HG03354 (cell line): ENCODE measurements at regions not wholly inside any gene's neighbourhood (a gene's known extent, or its start where the extent isn't known, plus 50 kb on each side); places are given as distances from the start of the nearest gene placed in this dataset.
A peak's percentile ranks its signal among the peaks of the same experiment; 100 is the strongest.

Experiments used
- ATAC-seq: cut with Tn5 transposase; IDR thresholded peaks from one replicate; pipeline ENCODE4 v1.9.1; 2021; ENCODE audit warnings: mild to moderate bottlenecking; ENCODE audit not compliant: unreplicated experiment, poor library complexity, severe bottlenecking

DNA sequence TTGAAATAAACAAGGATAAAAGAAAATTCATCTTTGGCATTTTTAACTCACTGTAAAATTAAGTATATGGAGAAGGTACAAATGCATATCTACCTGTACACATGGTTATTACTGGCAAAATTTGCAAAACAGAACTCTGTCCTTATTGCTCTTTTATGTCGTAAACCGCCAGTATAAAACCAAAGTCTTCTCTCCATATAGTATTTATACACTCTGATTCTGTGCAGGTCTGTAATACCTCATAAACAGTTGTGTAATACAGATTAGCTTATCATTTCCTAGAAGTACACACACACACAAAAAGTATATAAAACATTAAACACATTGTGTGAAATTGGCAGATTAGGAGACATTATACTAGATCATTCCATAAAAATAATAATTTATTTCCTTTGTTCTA lies 406.6 kb upstream of the ANO3 start:
- ATAC-seq = no peak

DNA sequence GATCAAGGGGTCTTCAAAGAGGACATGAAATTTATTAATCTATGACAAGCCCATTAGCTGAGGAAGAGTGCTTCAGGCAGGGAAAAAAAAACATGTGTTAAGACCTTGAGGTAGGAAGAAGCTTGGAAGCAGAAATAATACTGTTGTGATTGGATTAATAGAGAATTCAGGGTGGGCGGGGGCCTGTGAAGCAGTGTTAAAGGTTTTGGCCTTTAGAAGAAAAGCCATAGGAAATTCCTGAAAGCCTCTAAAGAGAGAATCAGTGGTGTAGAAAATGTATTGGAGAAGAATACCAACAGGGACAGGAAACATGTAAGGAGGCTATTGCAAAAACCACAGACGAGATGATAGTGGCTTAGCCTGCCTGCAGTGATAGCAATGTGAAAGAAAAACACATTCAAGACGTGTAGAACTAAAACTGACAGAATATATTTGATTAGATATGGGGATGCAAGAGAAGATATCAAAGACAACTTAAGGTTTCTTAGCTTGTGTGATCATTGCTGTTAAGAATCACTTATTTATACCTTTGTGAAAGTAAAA lies 404.4 kb upstream of the ANO3 start:
- ATAC-seq = no peak

DNA sequence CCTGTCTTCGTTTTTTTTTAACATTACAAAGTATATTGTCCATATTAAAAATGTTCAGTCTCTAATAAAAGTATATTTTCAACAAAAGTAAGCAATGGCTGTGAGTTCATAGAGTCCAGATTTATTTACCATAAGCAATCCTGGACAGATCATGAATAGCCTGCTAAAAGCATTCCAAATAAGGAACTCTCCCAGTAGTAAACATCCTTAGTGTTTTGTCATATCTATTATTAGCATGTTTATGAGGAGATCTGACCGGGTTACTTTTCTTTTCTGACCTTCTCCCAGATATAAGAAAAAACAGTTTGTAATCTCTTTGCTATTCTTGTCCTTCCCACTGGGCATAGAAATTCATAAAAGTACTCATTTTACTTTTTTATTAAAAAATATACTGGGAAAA lies 403.9 kb upstream of the ANO3 start:
- ATAC-seq = no peak

DNA sequence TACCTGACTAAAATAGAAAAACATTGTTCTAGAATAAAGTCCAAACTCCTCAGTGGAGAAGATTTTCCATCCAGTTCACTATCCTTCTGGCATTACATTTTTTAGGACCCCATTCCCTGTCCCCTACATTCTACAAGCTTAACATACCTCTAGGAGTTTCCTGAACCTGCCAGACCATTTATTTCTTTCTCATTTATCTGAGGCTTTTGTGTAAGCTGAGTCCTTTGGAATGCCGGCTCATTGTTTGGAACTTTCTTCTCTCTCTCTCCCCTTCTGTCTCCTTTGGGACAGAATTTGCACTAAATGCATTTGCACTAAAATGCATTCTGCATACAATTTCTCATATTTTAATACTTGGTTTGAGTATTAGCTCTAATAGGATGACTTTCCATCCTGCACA lies 393.0 kb upstream of the ANO3 start:
- ATAC-seq = no peak

DNA sequence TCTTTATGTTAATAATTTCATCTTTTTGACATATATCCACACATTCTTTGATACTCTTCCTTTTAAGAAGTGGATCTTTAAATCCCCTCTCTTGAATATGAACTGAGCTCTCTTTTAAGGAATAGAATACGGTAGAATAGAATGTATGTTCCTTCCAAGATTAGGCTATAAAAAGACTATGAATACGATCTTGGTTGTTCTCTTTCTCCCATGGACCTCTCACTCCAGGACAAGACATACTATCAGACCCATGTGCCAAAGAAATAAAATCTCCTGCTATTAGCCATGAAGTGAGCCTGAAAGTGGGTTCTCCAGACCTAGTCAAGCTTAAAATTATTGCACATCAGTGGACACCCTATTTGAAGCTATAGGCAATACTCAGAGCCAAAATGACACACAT lies 392.2 kb upstream of the ANO3 start:
- ATAC-seq = no peak

DNA sequence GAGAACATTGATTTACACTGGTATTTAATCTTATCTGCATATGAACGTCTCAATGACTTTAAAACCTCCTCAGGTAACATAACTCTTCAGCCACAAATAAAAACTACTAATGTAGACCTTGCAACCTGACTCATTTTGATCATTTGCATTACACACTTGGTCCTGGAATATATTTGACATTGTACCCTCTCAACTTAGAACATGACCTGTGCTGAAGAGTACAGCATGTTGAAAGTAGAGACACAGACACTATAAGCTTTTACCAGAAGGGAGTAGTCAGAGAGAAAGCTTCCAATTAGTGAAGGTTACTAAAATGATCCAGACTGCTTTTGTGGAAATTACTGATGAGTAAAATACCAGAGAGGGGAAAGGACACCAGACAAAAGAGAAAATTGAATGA lies 390.6 kb upstream of the ANO3 start:
- ATAC-seq = no peak

DNA sequence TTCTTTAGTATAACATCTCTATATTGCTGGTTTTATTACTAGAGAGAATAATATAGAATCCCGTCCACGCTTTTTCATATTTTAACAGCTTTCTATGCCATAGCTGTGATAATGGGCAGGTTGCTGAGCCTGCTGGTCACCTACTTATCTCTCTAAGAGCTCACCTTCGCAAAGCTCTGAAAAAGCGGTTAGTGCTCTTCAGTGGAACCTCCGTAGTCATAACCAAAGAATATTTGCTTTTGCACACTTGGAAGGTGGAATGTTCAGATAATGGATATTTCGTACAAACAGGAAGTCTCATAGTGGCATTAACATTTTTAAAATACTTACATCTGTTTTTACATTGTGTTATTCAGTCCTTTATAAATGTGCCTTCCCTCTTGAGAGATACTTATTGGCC lies 388.9 kb upstream of the ANO3 start:
- no peak for ATAC-seq

DNA sequence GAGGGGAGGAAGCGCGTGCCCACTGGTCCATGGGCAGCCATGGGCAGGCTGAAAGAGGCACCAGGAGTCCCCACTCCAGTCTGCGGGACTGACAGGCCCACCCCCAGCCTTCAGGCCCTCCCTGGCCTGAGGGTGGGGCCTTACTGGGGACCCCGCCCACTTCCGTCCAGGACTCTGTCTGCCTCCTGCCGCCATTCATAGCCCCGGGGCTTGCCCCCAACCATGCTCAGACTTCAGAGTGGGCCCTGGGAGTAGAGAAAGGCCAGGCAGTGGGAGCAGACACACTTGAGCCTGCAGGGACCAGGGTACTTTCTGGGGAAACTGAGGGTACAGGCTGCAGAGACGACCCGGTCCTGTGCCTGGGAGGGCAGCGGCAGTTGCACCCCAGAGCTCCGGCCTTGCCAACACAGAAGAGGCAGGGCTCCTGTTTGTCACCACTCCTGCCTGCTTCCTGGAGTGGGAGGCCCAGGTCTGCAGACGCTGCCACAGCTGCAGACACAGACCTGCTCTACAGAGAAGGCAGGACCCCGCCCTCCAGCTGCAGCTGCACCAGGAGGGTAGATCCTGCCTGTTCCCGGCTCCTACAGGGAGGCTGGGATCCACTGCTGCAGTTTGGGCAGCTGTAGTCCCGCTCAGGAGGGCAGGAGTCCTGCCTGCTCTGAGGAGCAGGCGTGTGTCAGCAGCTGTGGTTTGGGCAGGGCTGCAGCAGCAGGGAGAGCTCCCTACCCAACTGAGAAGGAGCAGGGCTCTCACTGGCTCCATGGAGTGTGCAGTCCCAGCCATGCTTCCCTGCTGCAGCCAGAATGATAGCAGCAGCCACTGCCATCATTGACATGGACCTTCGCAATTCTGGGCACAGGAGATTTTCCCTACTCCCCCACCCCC lies 387.9 kb upstream of the ANO3 start:
- ATAC-seq = no peak

DNA sequence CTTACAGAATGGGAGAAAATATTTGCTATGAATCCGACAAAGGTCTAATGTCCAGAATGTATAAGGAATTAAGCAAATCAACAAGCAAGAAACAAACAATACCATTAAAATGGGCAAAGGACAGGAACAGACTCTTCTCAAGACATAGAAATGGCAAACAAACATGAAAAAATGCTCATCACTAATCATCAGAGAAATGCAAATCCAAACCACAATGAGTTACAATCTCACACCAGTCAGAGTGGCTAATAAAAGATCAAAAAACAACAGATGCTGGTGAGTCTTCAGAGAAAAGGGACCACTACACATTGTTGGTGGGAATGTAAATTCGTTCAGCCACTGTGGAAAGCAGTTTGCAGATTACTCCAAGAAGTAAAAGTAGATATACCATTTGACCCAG lies 382.0 kb upstream of the ANO3 start:
- peak; percentile 50 for ATAC-seq

DNA sequence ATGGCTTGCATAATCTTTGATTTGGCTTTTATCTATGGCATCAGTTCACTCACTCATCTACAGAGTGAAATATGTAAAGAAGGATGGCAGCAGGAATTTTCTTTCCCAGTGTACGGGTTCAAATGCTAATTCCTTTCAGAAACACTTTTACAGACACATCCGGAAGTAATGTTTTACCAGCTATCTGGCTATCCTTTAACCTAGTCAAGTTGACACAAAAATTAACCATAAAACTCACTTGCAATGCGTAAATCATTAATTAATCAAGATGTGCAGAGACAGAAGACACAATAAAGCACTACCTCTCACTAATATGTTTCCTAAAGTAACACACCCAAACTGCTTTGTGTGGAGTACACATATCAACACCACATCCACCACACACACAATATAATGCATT lies 378.9 kb upstream of the ANO3 start:
- no peak for ATAC-seq

DNA sequence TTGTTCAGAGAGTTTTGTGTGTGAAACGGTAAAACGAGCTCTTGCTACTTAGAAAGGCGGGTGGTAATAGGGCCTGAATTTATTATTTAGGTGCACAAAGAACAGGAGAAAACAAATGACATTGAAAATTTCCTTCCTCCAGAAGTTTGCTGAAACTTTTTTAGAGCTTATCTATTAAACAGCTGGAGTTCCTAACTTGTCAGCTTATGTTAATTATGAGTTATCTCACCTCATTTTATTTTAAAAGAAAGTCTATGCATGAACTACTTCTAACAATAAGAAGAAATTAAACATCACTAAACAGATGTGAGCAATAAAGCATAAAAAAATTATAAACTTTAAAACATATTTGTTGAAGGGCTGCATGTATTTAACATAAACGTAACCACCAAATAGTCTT lies 373.9 kb upstream of the ANO3 start:
- ATAC-seq = no peak

DNA sequence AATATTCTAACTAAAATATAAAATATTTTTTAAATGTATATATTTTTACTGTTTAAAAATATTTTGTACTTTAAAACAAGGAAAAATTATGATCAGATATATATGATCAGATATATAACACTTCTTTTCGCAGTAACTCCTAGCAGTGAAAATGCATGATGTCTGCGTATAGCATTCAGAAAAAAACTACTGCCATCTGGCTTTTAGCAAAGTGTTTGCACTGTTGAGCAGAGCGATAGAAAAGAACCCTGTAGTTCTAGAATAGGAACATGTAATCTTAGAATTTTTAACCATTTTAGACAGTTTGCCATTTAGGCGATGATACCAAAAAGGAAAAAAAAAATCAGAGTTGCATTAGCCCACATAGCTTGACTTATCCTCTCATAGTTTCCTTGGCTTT lies 370.4 kb upstream of the ANO3 start:
- ATAC-seq = no peak

DNA sequence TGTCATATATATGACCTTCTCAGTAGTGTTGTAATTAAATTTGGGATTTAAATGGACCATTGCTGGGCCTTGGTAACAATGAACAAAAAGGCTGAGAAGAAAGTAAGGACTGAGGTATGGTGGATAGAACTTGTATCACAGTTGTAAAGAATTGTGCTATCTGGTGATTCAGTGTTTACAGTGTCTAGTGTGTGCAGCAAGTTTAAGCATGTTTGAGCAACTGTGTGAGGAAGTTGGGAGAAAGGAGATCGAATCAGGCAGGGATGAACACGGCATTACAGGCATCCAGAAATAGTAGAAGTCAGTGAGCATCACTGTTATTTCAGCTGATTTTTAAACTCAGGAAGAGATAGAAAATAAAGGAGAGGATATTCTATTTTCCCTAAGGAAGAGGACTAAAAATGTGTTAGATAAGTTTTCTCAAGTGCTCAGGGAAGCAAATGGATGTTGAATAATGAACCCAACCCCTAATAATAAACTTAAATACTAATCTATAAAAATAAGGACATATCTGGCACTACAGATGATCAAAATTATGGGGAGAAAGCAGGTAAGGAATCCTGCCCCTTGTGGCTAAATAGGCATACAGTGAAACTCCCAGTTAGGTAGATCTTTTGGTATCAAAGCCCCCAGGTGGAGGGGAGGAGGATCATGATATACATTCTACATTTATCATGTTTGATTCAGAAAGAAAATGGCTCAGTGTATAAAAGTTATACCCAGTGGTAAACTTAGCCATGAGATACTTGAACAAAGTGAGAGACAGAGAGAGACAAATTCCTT lies 361.0 kb upstream of the ANO3 start:
- peak; percentile 58 for ATAC-seq

DNA sequence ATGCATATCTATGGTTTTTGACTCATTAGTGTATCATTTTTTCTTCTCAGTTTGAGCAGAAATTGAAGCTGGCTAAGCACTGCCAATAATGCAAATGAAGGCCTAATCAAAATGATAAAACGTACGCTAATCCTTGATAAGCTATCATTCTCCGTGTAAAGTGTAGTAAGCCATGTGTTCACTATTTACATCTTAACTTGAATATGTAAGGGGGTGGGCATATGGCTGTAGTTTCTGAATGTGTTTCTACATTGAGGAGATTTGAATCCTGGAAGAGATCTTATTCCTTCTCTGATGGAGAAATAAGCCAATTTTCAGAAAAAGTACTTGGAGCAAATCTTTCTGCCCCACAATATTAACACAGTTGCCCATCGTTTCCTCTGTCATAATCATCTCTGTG lies 351.8 kb upstream of the ANO3 start:
- no peak for ATAC-seq

DNA sequence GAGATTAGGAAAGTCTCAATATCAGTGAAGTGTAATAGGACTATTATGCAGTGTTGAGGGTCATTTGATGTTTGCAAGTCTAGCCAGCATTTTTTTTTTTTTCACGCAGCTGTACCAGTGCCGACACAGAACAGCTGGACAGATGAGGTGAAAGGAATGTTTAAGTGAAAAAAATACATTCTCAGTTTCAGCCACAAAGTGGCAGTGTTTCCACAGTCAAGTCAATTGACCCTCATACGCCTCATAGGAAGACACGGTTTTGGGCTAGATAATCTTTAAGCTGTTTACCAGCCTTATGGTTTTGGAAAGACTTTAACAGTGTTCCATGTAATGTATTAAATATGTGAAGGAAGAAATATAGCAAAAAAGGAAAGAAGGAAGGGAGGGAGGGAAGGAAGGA lies 349.9 kb upstream of the ANO3 start:
- ATAC-seq = peak; percentile 98

DNA sequence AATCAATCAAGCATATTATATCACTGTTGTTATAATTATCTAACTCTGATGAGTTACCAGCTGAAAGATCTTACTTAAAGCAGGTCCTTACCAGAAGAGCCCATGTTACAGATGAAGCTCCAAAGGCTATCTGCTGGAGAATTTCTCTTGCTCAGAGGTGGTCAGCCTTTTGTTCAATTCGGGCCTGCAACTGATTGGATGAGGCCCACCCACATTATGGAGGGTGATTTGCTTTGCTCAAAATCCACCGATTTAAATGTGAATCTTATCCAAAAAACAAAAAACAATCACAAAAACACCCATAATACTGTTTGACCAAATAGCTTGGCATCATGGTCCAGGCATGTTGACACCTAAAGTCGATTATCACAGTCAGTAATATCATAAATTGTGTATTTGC lies 348.6 kb upstream of the ANO3 start:
- no peak for ATAC-seq

DNA sequence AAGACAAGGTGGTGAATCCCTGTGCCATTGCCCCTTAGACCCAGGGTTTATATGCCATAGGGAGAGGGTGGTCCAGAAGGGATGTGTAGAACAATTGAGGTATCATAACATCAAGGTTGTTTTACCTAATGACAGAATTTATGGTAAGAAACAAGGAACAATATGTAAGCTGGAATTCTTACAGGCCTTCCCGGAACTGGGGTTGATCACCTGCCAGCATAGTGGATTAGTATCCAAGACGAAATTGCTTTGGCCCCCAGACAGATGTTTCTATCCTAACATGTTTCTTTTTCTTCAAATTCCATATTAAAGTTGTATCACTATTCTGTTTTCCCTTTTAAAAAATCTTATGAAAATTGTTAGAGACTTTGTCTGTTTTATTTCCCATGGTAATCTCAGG lies 343.8 kb upstream of the ANO3 start:
- no peak for ATAC-seq

DNA sequence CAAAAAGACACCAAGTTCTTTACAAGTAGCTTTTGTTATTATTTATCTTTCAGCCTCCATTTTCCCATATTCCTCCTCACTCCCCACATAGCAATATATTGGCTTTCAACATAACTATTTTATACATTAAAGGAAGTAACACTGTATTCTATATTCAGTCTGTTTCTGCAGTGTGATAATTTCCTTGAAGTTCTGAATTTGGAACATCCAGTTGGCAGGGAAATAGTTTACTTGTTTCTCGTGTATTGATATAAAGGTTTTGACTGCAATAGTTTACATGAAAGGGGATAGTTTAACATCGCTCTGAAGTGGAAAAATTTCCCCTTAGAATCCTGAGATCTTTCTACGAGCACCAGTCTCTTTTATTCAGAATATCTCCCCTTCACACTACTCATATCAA lies 341.5 kb upstream of the ANO3 start:
- no peak for ATAC-seq

DNA sequence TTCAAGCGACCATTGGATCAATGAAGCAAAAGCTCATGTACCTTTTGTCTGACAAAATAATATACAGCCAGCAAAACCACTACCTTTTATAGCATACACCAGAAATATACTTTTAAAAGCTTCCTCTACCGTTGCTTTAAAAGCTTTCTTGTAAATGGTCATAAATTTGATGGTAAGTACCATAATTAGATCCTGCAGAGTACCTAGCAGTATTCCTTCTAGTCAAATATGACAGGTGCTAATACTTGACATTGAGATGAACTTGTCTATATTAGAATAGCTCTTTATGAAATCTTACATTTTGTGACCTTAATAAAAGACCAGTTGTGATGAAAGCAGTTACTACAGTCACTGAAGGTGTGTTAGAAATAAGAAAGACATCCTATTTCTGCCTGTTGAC lies 340.5 kb upstream of the ANO3 start:
- ATAC-seq = no peak

DNA sequence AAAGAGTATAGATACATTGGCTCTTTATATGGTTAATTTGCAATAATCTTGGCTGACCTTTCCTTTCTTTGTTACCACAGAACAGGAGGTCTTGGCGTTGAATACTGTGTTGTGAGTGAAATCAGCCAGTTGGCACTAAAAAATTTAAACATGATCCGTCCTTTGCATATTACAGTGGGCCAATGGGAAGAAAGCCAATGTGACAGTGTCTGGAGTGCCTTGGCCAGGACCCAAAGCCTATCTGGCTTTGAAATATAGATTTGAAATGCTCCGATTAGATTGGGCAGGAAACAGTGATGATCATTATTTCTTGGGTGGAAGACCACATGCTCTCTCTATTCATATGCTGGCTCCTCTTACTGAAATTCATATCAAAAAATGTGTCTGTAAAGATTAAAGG lies 339.6 kb upstream of the ANO3 start:
- no peak for ATAC-seq

DNA sequence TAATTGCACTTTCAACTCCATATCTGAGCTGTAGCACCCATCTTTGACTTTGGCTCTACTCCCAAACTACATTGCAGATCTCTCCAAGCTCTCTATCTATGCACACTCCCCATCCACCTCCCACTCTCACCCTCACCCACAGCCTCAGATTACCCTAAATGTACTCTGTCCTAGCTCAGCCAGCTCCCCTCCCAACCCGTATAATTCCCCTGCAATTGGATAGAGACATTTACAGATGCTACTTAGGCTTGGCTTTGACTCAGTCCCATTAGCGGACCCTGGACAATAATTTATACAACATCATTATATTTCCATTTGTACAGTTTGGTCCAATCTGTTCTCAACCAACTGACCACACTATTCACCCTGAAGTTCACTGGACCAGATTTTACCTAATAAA lies 338.9 kb upstream of the ANO3 start:
- ATAC-seq = no peak
